Loucy (cell line): ENCODE measurements at regions not wholly inside any gene's neighbourhood (a gene's known extent, or its start where the extent isn't known, plus 50 kb on each side); places are given as distances from the start of the nearest gene placed in this dataset.

Source experiments
- CTCF ChIP-seq: fragments of 200-600 bp; sonication (generic); conservative IDR thresholded peaks from 2 replicates; pipeline ENCODE4 v1.5.1; 2014; ENCODE audit warnings: mild to moderate bottlenecking, antibody characterized with exemption, low read length
- EZH2phosphoT487 ChIP-seq: fragments of 200-600 bp; IDR thresholded peaks from 2 replicates; pipeline ENCODE4 v1.6.1; 2018; ENCODE audit warnings: antibody characterized with exemption, mild to moderate bottlenecking, moderate library complexity, borderline replicate concordance

GRCh38 chr2:176891105-176891504, 321.5 kb upstream of the HNRNPA3 start:
- TF ChIP-seq CTCF (no peak), EZH2phosphoT487 (no peak)
